GM12874 (cell line): ENCODE measurements at regions not wholly inside any gene's neighbourhood (a gene's known extent, or its start where the extent isn't known, plus 50 kb on each side); places are given as distances from the start of the nearest gene placed in this dataset.

ENCODE experiments used
- CTCF ChIP-seq: IDR thresholded peaks from 2 replicates; pipeline ENCODE4 v1.5.1; 2011; ENCODE audit warnings: low read depth, mild to moderate bottlenecking, control low read depth, low read length, moderate library complexity; ENCODE audit not compliant: insufficient read depth

- no peak for TF ChIP-seq CTCF
Measured at GRCh38 chr4:53717064-53717549, 125.8 kb upstream of the LNX1 start.

- TF ChIP-seq CTCF, result no peak
Measured at GRCh38 chr4:53716471-53717063, 125.3 kb upstream of the LNX1 start.

GRCh38 chr4:53716011-53716410 lies 124.7 kb upstream of the LNX1 start:
- no peak for TF ChIP-seq CTCF

- no peak for TF ChIP-seq CTCF
Measured at GRCh38 chr4:53714236-53715140, 123.2 kb upstream of the LNX1 start.

GRCh38 chr4:53713767-53714166 lies 122.5 kb upstream of the LNX1 start:
- no peak for TF ChIP-seq CTCF

- TF ChIP-seq CTCF, result no peak
Measured at GRCh38 chr4:53713296-53713695, 122.0 kb upstream of the LNX1 start.

- TF ChIP-seq CTCF, result no peak
Measured at GRCh38 chr4:53712408-53713020, 121.2 kb upstream of the LNX1 start.
